IPS DF 6.9 (cell line): ENCODE measurements at regions not wholly inside any gene's neighbourhood (a gene's known extent, or its start where the extent isn't known, plus 50 kb on each side); places are given as distances from the start of the nearest gene placed in this dataset.
"Not testable (repeated sequence)": the region's sequence is repeated elsewhere in the genome, so short reads cannot be mapped to it uniquely, and the experiment has no call there.

Experiments used
- DNase-seq: peaks from one replicate; pipeline ENCODE4 v3.0.0-alpha.2; 2013; ENCODE audit warnings: low read depth, low spot score
- H3K27ac ChIP-seq: one replicate; pipeline ENCODE4 v1.5.1; 2013; ENCODE audit warnings: low read length, control low read depth
- H3K27me3 ChIP-seq: 2 replicates; pipeline ENCODE4 v1.6.1; 2013; ENCODE audit warnings: mild to moderate bottlenecking, low read length; ENCODE audit not compliant: control insufficient read depth, insufficient read depth
- H3K36me3 ChIP-seq: 2 replicates; pipeline ENCODE4 v1.6.1; 2013; ENCODE audit warnings: low read length; ENCODE audit not compliant: control insufficient read depth, insufficient read depth
- H3K4me1 ChIP-seq: 2 replicates; pipeline ENCODE4 v1.6.1; 2013; ENCODE audit warnings: low read length; ENCODE audit not compliant: control insufficient read depth, insufficient read depth
- H3K4me3 ChIP-seq: 2 replicates; pipeline ENCODE4 v1.5.1; 2013; ENCODE audit warnings: mild to moderate bottlenecking, low read length
- H3K9me3 ChIP-seq: 2 replicates; pipeline ENCODE4 v1.6.1; 2013; ENCODE audit warnings: low read length, inconsistent platforms; ENCODE audit not compliant: control insufficient read depth, insufficient read depth
- WGBS: extraction: QIAGEN DNeasy Blood & Tissue Kit; methylation state at CpG from one replicate; pipeline ENCODE4 v1.1.7; 2013; ENCODE audit warnings: mixed read lengths, missing lambda C conversion rate; ENCODE audit not compliant: insufficient read length, insufficient coverage; 5-methylcytosine and 5-hydroxymethylcytosine counted together

GRCh38 chr5:18686253-18686652 lies 1052.0 kb downstream of the TAF11L14 start:
- Histone ChIP-seq H3K4me3 (no peak overlapping the region), H3K9me3 (no peaks in the 10 kb centered on the region), H3K36me3 (no peaks in the 10 kb centered on the region), H3K27ac (no peak overlapping the region), H3K27me3 (no peaks in the 10 kb centered on the region), H3K4me1 (peaks cover 2% of the 10 kb centered on the region)
- no CpG with 5 or more reads among the region's 3 CpGs for WGBS
- DNase-seq, result no peak

- Histone ChIP-seq H3K27me3 (no peaks in the 10 kb centered on the region), H3K4me3 (no peak overlapping the region), H3K9me3 (no peaks in the 10 kb centered on the region), H3K36me3 (no peaks in the 10 kb centered on the region), H3K27ac (no peak overlapping the region), H3K4me1 (peaks cover 2% of the 10 kb centered on the region)
- no CpG with 5 or more reads among the region's 2 CpGs for WGBS
- no peak for DNase-seq
Measured at GRCh38 chr5:18687429-18687828, 1053.2 kb downstream of the TAF11L14 start.

- H3K27me3 ChIP-seq, result no peaks in the 10 kb centered on the region
- H3K27ac ChIP-seq, result no peak overlapping the region
- no peaks in the 10 kb centered on the region for H3K36me3 ChIP-seq
- no peaks in the 10 kb centered on the region; the same call in 1 of the 2 replicates for H3K9me3 ChIP-seq
- H3K4me1 ChIP-seq, result 0 out of 2 replicates have a peak, but pooled peaks cover 2% of the 10 kb centered on the region
- no CpG with 5 or more reads among the region's 1 CpG for WGBS
- no peak for DNase-seq
- H3K4me3 ChIP-seq, result no peak overlapping the region
Measured at GRCh38 chr5:18699681-18700080, 1065.4 kb downstream of the TAF11L14 start.

- no peaks in the 10 kb centered on the region for H3K27me3 ChIP-seq
- 0 out of 2 replicates have a peak, but pooled peaks cover 2% of the 10 kb centered on the region for H3K4me1 ChIP-seq
- no peak overlapping the region for H3K27ac ChIP-seq
- H3K9me3 ChIP-seq, result no peaks in the 10 kb centered on the region; the same call in 1 of the 2 replicates
- no peak overlapping the region for H3K4me3 ChIP-seq
- no peak for DNase-seq
- H3K36me3 ChIP-seq, result no peaks in the 10 kb centered on the region
- WGBS, result no CpG with 5 or more reads among the region's 1 CpG
Measured at GRCh38 chr5:18702821-18703220, 1068.6 kb downstream of the TAF11L14 start.

GRCh38 chr5:18712936-18713485 lies 1078.8 kb downstream of the TAF11L14 start:
- no peaks in the 10 kb centered on the region for H3K4me1 ChIP-seq
- H3K27me3 ChIP-seq, result no peaks in the 10 kb centered on the region
- H3K36me3 ChIP-seq, result no peaks in the 10 kb centered on the region
- no CpG with 5 or more reads among the region's 5 CpGs for WGBS
- H3K9me3 ChIP-seq, result no peaks in the 10 kb centered on the region
- H3K27ac ChIP-seq, result no peak overlapping the region
- H3K4me3 ChIP-seq, result no peak overlapping the region
- no peak for DNase-seq

GRCh38 chr5:18720002-18720401 lies 1085.7 kb downstream of the TAF11L14 start:
- no peaks in the 10 kb centered on the region for H3K9me3 ChIP-seq
- H3K36me3 ChIP-seq, result no peaks in the 10 kb centered on the region
- no peak for DNase-seq
- H3K27ac ChIP-seq, result no peak overlapping the region
- no peaks in the 10 kb centered on the region for H3K4me1 ChIP-seq
- WGBS, result no CpG with 5 or more reads among the region's 1 CpG
- H3K27me3 ChIP-seq, result no peaks in the 10 kb centered on the region
- no peak overlapping the region for H3K4me3 ChIP-seq

- H3K4me3 ChIP-seq, result no peak overlapping the region
- no peaks in the 10 kb centered on the region; the same call in 1 of the 2 replicates for H3K9me3 ChIP-seq
- WGBS, result no CpG with 5 or more reads among the region's 16 CpGs
- DNase-seq, result no peak
- peaks cover 4% of the 10 kb centered on the region; the same call in 1 of the 2 replicates for H3K36me3 ChIP-seq
- no peaks in the 10 kb centered on the region for H3K27me3 ChIP-seq
- no peaks in the 10 kb centered on the region; the same call in 1 of the 2 replicates for H3K4me1 ChIP-seq
- H3K27ac ChIP-seq, result no peak overlapping the region
Measured at GRCh38 chr5:18732556-18733479, 1098.6 kb downstream of the TAF11L14 start.

GRCh38 chr5:18736051-18736398 lies 1101.8 kb downstream of the TAF11L14 start:
- Histone ChIP-seq H3K4me1 (no peaks in the 10 kb centered on the region; the same call in 1 of the 2 replicates), H3K9me3 (no peaks in the 10 kb centered on the region; the same call in 1 of the 2 replicates), H3K27me3 (no peaks in the 10 kb centered on the region), H3K27ac (no peak overlapping the region), H3K36me3 (peaks cover 4% of the 10 kb centered on the region; the same call in 1 of the 2 replicates), H3K4me3 (no peak overlapping the region)
- no CpG with 5 or more reads among the region's 2 CpGs for WGBS
- no peak for DNase-seq

GRCh38 chr5:18736736-18737135 lies 1102.5 kb downstream of the TAF11L14 start:
- WGBS, result no CpG with 5 or more reads among the region's 7 CpGs
- H3K27ac ChIP-seq, H3K36me3 ChIP-seq, H3K27me3 ChIP-seq, H3K9me3 ChIP-seq, DNase-seq, H3K4me1 ChIP-seq, H3K4me3 ChIP-seq: not testable (repeated sequence)

- no peaks in the 10 kb centered on the region; the same call in 1 of the 2 replicates for H3K4me1 ChIP-seq
- DNase-seq, result no peak
- H3K9me3 ChIP-seq, result no peaks in the 10 kb centered on the region; the same call in 1 of the 2 replicates
- H3K36me3 ChIP-seq, result no peaks in the 10 kb centered on the region
- H3K27ac ChIP-seq, result no peak overlapping the region
- H3K4me3 ChIP-seq, result no peak overlapping the region
- H3K27me3 ChIP-seq, result no peaks in the 10 kb centered on the region
Measured at GRCh38 chr5:18740301-18740700, 1106.0 kb downstream of the TAF11L14 start.
